SK-N-MC (cell line): ENCODE measurements at regions not wholly inside any gene's neighbourhood (a gene's known extent, or its start where the extent isn't known, plus 50 kb on each side); places are given as distances from the start of the nearest gene placed in this dataset.

Experiments
- EZH2 ChIP-seq: fragments of 200-600 bp; sonication (generic); IDR thresholded peaks from one replicate; pipeline ENCODE4 v1.6.1; 2017; ENCODE audit warnings: antibody characterized with exemption
- POLR2AphosphoS5 ChIP-seq: IDR thresholded peaks from 2 replicates; pipeline ENCODE4 v1.6.1; 2012; ENCODE audit warnings: mild to moderate bottlenecking, low read depth, low read length, borderline replicate concordance

- TF ChIP-seq EZH2 (no peak), POLR2AphosphoS5 (no peak)
Measured at GRCh38 chr4:137375111-137375850, 157.0 kb downstream of the PCDH18 start.
